ENCODE measurements at regions not wholly inside any gene's neighbourhood (a gene's known extent, or its start where the extent isn't known, plus 50 kb on each side); places are given as distances from the start of the nearest gene placed in this dataset.
A peak's percentile ranks its signal among the peaks of the same experiment; 100 is the strongest.

GRCh38 chr5:175052351-175052750 lies 328.0 kb downstream of the MSX2 start:
- CTCF ChIA-PET: interaction anchor here (0.6 to 0.8 kb wide), 3 partner anchors 204 to 477 kb away, joined by 3 read pairs; no protein-coding TSS in a partner anchor

GRCh38 chr5:175047048-175047447 lies 322.7 kb downstream of the MSX2 start:
- POLR2A ChIA-PET: no interaction called here
- CTCF ChIA-PET: interaction anchor here (0.8 kb wide), 1 partner anchor 13 kb away, joined by 3 read pairs; no protein-coding TSS in a partner anchor
- peaks cover 6% of the 10 kb centered on the region for H3K36me3 Mint-ChIP-seq (ENCODE audit: insufficient read depth, unreplicated experiment)
- no peaks in the 10 kb centered on the region for H3K9me3 Mint-ChIP-seq (ENCODE audit: unreplicated experiment)
- no peaks in the 10 kb centered on the region for H3K27me3 Mint-ChIP-seq (ENCODE audit: insufficient read depth, unreplicated experiment)
- no TSS peak for BruUV-seq (replicated peaks)
- intact Hi-C loops (cut with micrococcal nuclease): no loop called here
- no peaks in the 10 kb centered on the region for H3K4me1 Mint-ChIP-seq (ENCODE audit: insufficient read depth, unreplicated experiment)
- H3K4me3 Mint-ChIP-seq (ENCODE audit: unreplicated experiment): no peak overlapping the region
- no peak for TF ChIP-seq CTCF (IDR thresholded peaks at IDR 0.05; ENCODE audit: unreplicated experiment)
- H3K27ac Mint-ChIP-seq (ENCODE audit: low read depth, unreplicated experiment): no peak overlapping the region
- DNase-seq (ENCODE audit: unreplicated experiment): peak; percentile 9

More at GRCh38 chr5:175052351-175052750, 328.0 kb downstream of the MSX2 start:
- Mint-ChIP-seq H3K36me3 (ENCODE audit: insufficient read depth, unreplicated experiment) (no peaks in the 10 kb centered on the region), H3K4me1 (ENCODE audit: insufficient read depth, unreplicated experiment) (no peaks in the 10 kb centered on the region), H3K27ac (ENCODE audit: low read depth, unreplicated experiment) (no peak overlapping the region), H3K27me3 (ENCODE audit: insufficient read depth, unreplicated experiment) (peaks cover 21% of the 10 kb centered on the region), H3K9me3 (ENCODE audit: unreplicated experiment) (no peaks in the 10 kb centered on the region), H3K4me3 (ENCODE audit: unreplicated experiment) (no peak overlapping the region)
- POLR2A ChIA-PET: no interaction called here
- TF ChIP-seq CTCF (IDR thresholded peaks at IDR 0.05; ENCODE audit: unreplicated experiment): no peak
- intact Hi-C loops (cut with micrococcal nuclease): no loop called here
- no peak for DNase-seq (ENCODE audit: unreplicated experiment)
- BruUV-seq (replicated peaks): no TSS peak

GRCh38 chr5:175045820-175046219 lies 321.4 kb downstream of the MSX2 start:
- intact Hi-C loops (cut with micrococcal nuclease): no loop called here
- no peaks in the 10 kb centered on the region for H3K27me3 Mint-ChIP-seq (ENCODE audit: insufficient read depth, unreplicated experiment)
- ChIA-PET CTCF (no interaction called here), POLR2A (no interaction called here)
- no peak for DNase-seq (ENCODE audit: unreplicated experiment)
- H3K9me3 Mint-ChIP-seq (ENCODE audit: unreplicated experiment): peaks cover under 1% of the 10 kb centered on the region
- BruUV-seq (replicated peaks): no TSS peak
- no peak for TF ChIP-seq CTCF (IDR thresholded peaks at IDR 0.05; ENCODE audit: unreplicated experiment)
- H3K27ac Mint-ChIP-seq (ENCODE audit: low read depth, unreplicated experiment): no peak overlapping the region
- H3K36me3 Mint-ChIP-seq (ENCODE audit: insufficient read depth, unreplicated experiment): peaks cover 6% of the 10 kb centered on the region
- no peak overlapping the region for H3K4me3 Mint-ChIP-seq (ENCODE audit: unreplicated experiment)
- no peaks in the 10 kb centered on the region for H3K4me1 Mint-ChIP-seq (ENCODE audit: insufficient read depth, unreplicated experiment)

GRCh38 chr5:175037820-175038219 lies 313.4 kb downstream of the MSX2 start:
- no peak for DNase-seq (ENCODE audit: unreplicated experiment)
- Mint-ChIP-seq H3K27ac (ENCODE audit: low read depth, unreplicated experiment) (no peak overlapping the region), H3K4me3 (ENCODE audit: unreplicated experiment) (no peak overlapping the region), H3K27me3 (ENCODE audit: insufficient read depth, unreplicated experiment) (no peaks in the 10 kb centered on the region), H3K9me3 (ENCODE audit: unreplicated experiment) (peaks cover 11% of the 10 kb centered on the region), H3K4me1 (ENCODE audit: insufficient read depth, unreplicated experiment) (no peaks in the 10 kb centered on the region), H3K36me3 (ENCODE audit: insufficient read depth, unreplicated experiment) (no peaks in the 10 kb centered on the region)
- POLR2A ChIA-PET: no interaction called here
- no TSS peak for BruUV-seq (replicated peaks)
- intact Hi-C loops (cut with micrococcal nuclease): no loop called here
- TF ChIP-seq CTCF (IDR thresholded peaks at IDR 0.05; ENCODE audit: unreplicated experiment): no peak
- CTCF ChIA-PET: no interaction called here

Data from MCF 10A (cell line).